WTC11 (cell line): ENCODE measurements at regions not wholly inside any gene's neighbourhood (a gene's known extent, or its start where the extent isn't known, plus 50 kb on each side); places are given as distances from the start of the nearest gene placed in this dataset.

Source experiments
- ATAC-seq: fragments of 200-7000 bp; cut with Tn5 transposase; 2 replicates; pipeline ENCODE4 v1.10.0; 2021; ENCODE audit warnings: mild to moderate bottlenecking, moderate library complexity
- CTCF ChIA-PET: fragments of 300-600 bp; sonication (Branson Sonifier 250); formaldehyde crosslinking; loops from one replicate; lab custom pipeline; 2021; ENCODE audit warnings: antibody characterized with exemption; lab: Charles Lee
- POLR2A ChIA-PET: fragments of 350-600 bp; sonication (Branson Sonifier 250); formaldehyde crosslinking; loops from one replicate; lab custom pipeline; 2021; ENCODE audit warnings: antibody characterized with exemption; lab: Charles Lee
- DNase-seq: peaks from one replicate; pipeline ENCODE4 v3.0.0; 2021; ENCODE audit warnings: low spot score
- H3K27ac Mint-ChIP-seq: 2 replicates; pipeline ENCODE4 v1.8.0; 2021; ENCODE audit warnings: mixed read lengths
- H3K27me3 Mint-ChIP-seq: 2 replicates; pipeline ENCODE4 v1.8.0; 2021; ENCODE audit warnings: low read depth, mild to moderate bottlenecking, moderate library complexity, mixed read lengths
- H3K36me3 Mint-ChIP-seq: 2 replicates; pipeline ENCODE4 v1.8.0; 2021; ENCODE audit warnings: mixed read lengths
- H3K4me1 Mint-ChIP-seq: 2 replicates; pipeline ENCODE4 v1.8.0; 2022; ENCODE audit warnings: mixed read lengths
- H3K4me3 Mint-ChIP-seq: 2 replicates; pipeline ENCODE4 v1.8.0; 2021; ENCODE audit warnings: mild to moderate bottlenecking, moderate library complexity, mixed read lengths
- H3K9me3 Mint-ChIP-seq: 2 replicates; pipeline ENCODE4 v1.8.0; 2021; ENCODE audit warnings: mixed read lengths
- CREM ChIP-seq: sonication (generic); formaldehyde crosslinking; IDR thresholded peaks from 2 replicates; pipeline ENCODE4 v1.8.1; 2022; ENCODE audit warnings: mild to moderate bottlenecking, missing genetic modification reagents, moderate library complexity
- ESRRA ChIP-seq: sonication (generic); formaldehyde crosslinking; IDR thresholded peaks from 2 replicates; pipeline ENCODE4 v1.8.1; 2022; ENCODE audit warnings: mild to moderate bottlenecking, missing genetic modification reagents, borderline replicate concordance
- FOXJ3 ChIP-seq: sonication (generic); formaldehyde crosslinking; IDR thresholded peaks from 2 replicates; pipeline ENCODE4 v1.9.0; 2021; ENCODE audit warnings: missing genetic modification reagents, mild to moderate bottlenecking, borderline replicate concordance
- IRF2 ChIP-seq: sonication (generic); formaldehyde crosslinking; IDR thresholded peaks from 2 replicates; pipeline ENCODE4 v1.8.0; 2022; ENCODE audit warnings: low read depth, missing genetic modification reagents, borderline replicate concordance
- RELA ChIP-seq: sonication (generic); formaldehyde crosslinking; IDR thresholded peaks from 2 replicates; pipeline ENCODE4 v1.8.1; 2022; ENCODE audit warnings: missing genetic modification reagents, mild to moderate bottlenecking, borderline replicate concordance
- SMAD4 ChIP-seq: sonication (generic); formaldehyde crosslinking; IDR thresholded peaks from 2 replicates; pipeline ENCODE4 v1.8.0; 2022; ENCODE audit warnings: mild to moderate bottlenecking, missing genetic modification reagents
- SOX15 ChIP-seq: fragments of 250-450 bp; sonication (Bioruptor Pico); IDR thresholded peaks from 2 replicates; pipeline ENCODE4 v1.9.0; 2021; ENCODE audit warnings: mild to moderate bottlenecking
- SP1 ChIP-seq: sonication (generic); formaldehyde crosslinking; conservative IDR thresholded peaks from 2 replicates; pipeline ENCODE4 v1.8.1; 2022; ENCODE audit warnings: missing genetic modification reagents
- TCF7 ChIP-seq: sonication (generic); formaldehyde crosslinking; IDR thresholded peaks from 2 replicates; pipeline ENCODE4 v1.8.0; 2022; ENCODE audit warnings: mild to moderate bottlenecking, low read depth, missing genetic modification reagents, moderate library complexity
- TP53 ChIP-seq: sonication (generic); formaldehyde crosslinking; IDR thresholded peaks from 2 replicates; pipeline ENCODE4 v1.8.1; 2023; ENCODE audit warnings: mild to moderate bottlenecking, missing genetic modification reagents
- ZNF232 ChIP-seq: sonication (generic); formaldehyde crosslinking; IDR thresholded peaks from 2 replicates; pipeline ENCODE4 v1.8.0; 2022; ENCODE audit warnings: mild to moderate bottlenecking, missing genetic modification reagents
- ZNF263 ChIP-seq: sonication (generic); formaldehyde crosslinking; IDR thresholded peaks from 2 replicates; pipeline ENCODE4 v1.8.1; 2022; ENCODE audit warnings: low read depth, mild to moderate bottlenecking, moderate library complexity, missing genetic modification reagents
- ZNF317 ChIP-seq: sonication (generic); formaldehyde crosslinking; IDR thresholded peaks from 2 replicates; pipeline ENCODE4 v1.8.1; 2023; ENCODE audit warnings: low read depth, mild to moderate bottlenecking, moderate library complexity, missing genetic modification reagents, borderline replicate concordance
- TF ChIP-seq, protein P1 (sequence below): sonication (generic); formaldehyde crosslinking; IDR thresholded peaks from 2 replicates; pipeline ENCODE4 v1.8.1; 2023; ENCODE audit warnings: mild to moderate bottlenecking, missing genetic modification reagents
- TF ChIP-seq, protein P2 (sequence below): fragments of 250-450 bp; sonication (Bioruptor Pico); conservative IDR thresholded peaks from 2 replicates; pipeline ENCODE4 v1.9.0; 2021; ENCODE audit warnings: mild to moderate bottlenecking
- TF ChIP-seq, protein P3 (sequence below): sonication (generic); formaldehyde crosslinking; IDR thresholded peaks from 2 replicates; pipeline ENCODE4 v1.8.1; 2022; ENCODE audit warnings: missing genetic modification reagents, borderline replicate concordance
- TF ChIP-seq, protein P4 (sequence below): sonication (generic); formaldehyde crosslinking; IDR thresholded peaks from 2 replicates; pipeline ENCODE4 v1.8.1; 2022; ENCODE audit warnings: low read depth, mild to moderate bottlenecking, moderate library complexity, missing genetic modification reagents, borderline replicate concordance
- TF ChIP-seq, protein P5 (sequence below): fragments of 250-450 bp; sonication (Bioruptor Pico); IDR thresholded peaks from 2 replicates; pipeline ENCODE4 v1.9.0; 2021; ENCODE audit warnings: mild to moderate bottlenecking, borderline replicate concordance
- TF ChIP-seq, protein P6 (sequence below): sonication (generic); formaldehyde crosslinking; IDR thresholded peaks from 2 replicates; pipeline ENCODE4 v1.8.0; 2023; ENCODE audit warnings: mild to moderate bottlenecking, missing genetic modification reagents

DNA sequence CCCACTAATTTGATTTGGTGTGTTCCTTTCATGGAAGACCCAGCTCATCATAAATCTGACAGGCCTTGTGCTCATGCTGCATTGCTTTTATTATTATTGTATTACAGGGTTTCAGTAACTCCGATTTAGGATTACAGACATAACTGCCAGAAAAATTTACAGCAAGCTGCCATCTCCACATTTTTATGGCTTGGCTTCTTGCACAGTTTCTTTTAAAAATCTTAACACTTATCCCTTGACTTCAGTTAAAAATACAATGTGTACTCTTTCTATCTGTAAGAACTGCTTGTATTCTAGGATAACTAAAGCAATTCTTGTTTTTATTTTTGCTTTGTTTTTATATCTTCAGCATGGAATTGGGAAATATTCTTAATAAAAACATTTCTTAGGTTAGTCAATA is 612.2 kb downstream of the DIPK2A start:
- ChIA-PET POLR2A (no interaction called here), CTCF (no interaction called here)
- H3K27ac Mint-ChIP-seq = no peak overlapping the region

DNA sequence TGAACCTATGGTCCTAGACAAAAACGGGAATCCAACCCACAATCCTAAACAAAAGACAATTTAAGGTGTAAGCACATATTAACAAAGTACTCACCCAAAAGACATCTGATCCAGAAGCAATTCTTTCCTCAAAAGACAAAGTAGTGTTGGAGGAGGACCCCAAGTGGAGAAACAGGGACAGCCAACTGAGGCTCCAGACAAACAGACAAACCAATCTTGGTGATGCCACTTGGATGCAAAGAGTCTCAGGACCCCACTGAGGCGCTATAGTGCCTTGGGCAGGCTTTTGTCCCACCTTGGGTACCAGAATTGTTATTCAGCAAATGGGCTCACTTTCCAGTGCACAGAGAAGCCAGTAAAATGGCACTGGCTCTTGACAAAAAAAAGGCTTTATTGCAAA is 613.8 kb downstream of the DIPK2A start:
- peaks cover 27% of the 10 kb centered on the region for H3K9me3 Mint-ChIP-seq
- H3K4me1 Mint-ChIP-seq = peaks cover 7% of the 10 kb centered on the region
- no peak overlapping the region for H3K4me3 Mint-ChIP-seq
- CTCF ChIA-PET = no interaction called here
- DNase-seq (peak; percentile 14), ATAC-seq (peak; percentile 77)
- POLR2A ChIA-PET = no interaction called here
- no peaks in the 10 kb centered on the region for H3K27me3 Mint-ChIP-seq
- no peak overlapping the region for H3K27ac Mint-ChIP-seq
- H3K36me3 Mint-ChIP-seq = peaks cover 18% of the 10 kb centered on the region
- TF ChIP-seq, protein P1, sequence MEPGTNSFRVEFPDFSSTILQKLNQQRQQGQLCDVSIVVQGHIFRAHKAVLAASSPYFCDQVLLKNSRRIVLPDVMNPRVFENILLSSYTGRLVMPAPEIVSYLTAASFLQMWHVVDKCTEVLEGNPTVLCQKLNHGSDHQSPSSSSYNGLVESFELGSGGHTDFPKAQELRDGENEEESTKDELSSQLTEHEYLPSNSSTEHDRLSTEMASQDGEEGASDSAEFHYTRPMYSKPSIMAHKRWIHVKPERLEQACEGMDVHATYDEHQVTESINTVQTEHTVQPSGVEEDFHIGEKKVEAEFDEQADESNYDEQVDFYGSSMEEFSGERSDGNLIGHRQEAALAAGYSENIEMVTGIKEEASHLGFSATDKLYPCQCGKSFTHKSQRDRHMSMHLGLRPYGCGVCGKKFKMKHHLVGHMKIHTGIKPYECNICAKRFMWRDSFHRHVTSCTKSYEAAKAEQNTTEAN (CRISPR knock-in tag) = no peak
- no peak for TF ChIP-seq ZNF263
- TF ChIP-seq ZNF317 = no peak
- TF ChIP-seq IRF2 (CRISPR knock-in tag) = no peak
- no peak for TF ChIP-seq SMAD4 (CRISPR knock-in tag)
- TF ChIP-seq CREM = no peak
- TF ChIP-seq, protein P2, sequence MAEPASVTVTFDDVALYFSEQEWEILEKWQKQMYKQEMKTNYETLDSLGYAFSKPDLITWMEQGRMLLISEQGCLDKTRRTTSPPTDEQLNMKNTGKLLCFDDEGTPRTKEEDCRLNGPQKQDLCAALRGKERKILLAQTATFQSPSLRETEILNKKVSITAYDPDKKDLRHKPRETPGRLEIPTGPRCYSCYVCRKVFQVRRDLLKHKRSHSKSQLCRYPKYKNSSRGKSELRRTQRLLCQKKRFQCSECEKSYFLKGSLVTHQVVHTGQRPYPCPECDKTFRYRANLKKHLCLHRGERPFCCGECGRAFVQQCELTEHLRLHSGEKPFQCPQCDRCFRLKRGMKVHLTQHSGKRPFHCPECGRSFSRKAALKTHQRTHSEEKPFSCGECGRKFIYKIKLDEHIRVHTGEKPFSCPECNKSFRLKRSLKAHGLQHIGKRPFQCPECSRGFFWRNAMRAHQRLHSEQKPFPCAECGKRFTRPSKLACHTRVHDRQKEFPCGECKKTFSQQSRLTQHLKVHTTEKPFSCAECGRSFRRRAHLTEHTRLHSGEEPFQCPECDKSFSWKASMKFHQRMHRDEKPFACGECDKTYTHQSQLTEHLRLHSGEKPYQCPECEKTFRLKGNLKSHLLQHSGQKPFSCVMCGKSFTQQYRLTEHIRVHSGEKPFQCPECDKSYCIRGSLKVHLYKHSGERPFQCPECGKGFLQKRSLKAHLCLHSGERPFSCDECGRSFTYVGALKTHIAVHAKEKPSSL (CRISPR knock-in tag) = no peak
- no peak for TF ChIP-seq RELA (CRISPR knock-in tag)
- TF ChIP-seq, protein P3, sequence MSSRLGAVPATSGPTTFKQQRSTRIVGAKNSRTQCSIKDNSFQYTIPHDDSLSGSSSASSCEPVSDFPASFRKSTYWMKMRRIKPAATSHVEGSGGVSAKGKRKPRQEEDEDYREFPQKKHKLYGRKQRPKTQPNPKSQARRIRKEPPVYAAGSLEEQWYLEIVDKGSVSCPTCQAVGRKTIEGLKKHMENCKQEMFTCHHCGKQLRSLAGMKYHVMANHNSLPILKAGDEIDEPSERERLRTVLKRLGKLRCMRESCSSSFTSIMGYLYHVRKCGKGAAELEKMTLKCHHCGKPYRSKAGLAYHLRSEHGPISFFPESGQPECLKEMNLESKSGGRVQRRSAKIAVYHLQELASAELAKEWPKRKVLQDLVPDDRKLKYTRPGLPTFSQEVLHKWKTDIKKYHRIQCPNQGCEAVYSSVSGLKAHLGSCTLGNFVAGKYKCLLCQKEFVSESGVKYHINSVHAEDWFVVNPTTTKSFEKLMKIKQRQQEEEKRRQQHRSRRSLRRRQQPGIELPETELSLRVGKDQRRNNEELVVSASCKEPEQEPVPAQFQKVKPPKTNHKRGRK (CRISPR knock-in tag) = no peak
- no peak for TF ChIP-seq SP1 (CRISPR knock-in tag)

More for the DNA sequence above, 612.2 kb downstream of the DIPK2A start:
- Mint-ChIP-seq H3K27me3 (no peaks in the 10 kb centered on the region), H3K9me3 (peaks cover 27% of the 10 kb centered on the region), H3K36me3 (peaks cover 18% of the 10 kb centered on the region), H3K4me3 (no peak overlapping the region), H3K4me1 (no peaks in the 10 kb centered on the region)
- ATAC-seq (no peak), DNase-seq (no peak)
- TF ChIP-seq SOX15 (CRISPR knock-in tag) (no peak), TP53 (CRISPR knock-in tag) (no peak), ESRRA (no peak), TCF7 (CRISPR knock-in tag) (no peak), ZNF232 (CRISPR knock-in tag) (no peak), FOXJ3 (CRISPR knock-in tag) (no peak)
- TF ChIP-seq, protein P4, sequence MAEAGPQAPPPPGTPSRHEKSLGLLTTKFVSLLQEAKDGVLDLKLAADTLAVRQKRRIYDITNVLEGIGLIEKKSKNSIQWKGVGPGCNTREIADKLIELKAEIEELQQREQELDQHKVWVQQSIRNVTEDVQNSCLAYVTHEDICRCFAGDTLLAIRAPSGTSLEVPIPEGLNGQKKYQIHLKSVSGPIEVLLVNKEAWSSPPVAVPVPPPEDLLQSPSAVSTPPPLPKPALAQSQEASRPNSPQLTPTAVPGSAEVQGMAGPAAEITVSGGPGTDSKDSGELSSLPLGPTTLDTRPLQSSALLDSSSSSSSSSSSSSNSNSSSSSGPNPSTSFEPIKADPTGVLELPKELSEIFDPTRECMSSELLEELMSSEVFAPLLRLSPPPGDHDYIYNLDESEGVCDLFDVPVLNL (CRISPR knock-in tag) = no peak
- TF ChIP-seq, protein P5, sequence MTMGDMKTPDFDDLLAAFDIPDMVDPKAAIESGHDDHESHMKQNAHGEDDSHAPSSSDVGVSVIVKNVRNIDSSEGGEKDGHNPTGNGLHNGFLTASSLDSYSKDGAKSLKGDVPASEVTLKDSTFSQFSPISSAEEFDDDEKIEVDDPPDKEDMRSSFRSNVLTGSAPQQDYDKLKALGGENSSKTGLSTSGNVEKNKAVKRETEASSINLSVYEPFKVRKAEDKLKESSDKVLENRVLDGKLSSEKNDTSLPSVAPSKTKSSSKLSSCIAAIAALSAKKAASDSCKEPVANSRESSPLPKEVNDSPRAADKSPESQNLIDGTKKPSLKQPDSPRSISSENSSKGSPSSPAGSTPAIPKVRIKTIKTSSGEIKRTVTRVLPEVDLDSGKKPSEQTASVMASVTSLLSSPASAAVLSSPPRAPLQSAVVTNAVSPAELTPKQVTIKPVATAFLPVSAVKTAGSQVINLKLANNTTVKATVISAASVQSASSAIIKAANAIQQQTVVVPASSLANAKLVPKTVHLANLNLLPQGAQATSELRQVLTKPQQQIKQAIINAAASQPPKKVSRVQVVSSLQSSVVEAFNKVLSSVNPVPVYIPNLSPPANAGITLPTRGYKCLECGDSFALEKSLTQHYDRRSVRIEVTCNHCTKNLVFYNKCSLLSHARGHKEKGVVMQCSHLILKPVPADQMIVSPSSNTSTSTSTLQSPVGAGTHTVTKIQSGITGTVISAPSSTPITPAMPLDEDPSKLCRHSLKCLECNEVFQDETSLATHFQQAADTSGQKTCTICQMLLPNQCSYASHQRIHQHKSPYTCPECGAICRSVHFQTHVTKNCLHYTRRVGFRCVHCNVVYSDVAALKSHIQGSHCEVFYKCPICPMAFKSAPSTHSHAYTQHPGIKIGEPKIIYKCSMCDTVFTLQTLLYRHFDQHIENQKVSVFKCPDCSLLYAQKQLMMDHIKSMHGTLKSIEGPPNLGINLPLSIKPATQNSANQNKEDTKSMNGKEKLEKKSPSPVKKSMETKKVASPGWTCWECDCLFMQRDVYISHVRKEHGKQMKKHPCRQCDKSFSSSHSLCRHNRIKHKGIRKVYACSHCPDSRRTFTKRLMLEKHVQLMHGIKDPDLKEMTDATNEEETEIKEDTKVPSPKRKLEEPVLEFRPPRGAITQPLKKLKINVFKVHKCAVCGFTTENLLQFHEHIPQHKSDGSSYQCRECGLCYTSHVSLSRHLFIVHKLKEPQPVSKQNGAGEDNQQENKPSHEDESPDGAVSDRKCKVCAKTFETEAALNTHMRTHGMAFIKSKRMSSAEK (CRISPR knock-in tag) = no peak
- TF ChIP-seq, protein P6, sequence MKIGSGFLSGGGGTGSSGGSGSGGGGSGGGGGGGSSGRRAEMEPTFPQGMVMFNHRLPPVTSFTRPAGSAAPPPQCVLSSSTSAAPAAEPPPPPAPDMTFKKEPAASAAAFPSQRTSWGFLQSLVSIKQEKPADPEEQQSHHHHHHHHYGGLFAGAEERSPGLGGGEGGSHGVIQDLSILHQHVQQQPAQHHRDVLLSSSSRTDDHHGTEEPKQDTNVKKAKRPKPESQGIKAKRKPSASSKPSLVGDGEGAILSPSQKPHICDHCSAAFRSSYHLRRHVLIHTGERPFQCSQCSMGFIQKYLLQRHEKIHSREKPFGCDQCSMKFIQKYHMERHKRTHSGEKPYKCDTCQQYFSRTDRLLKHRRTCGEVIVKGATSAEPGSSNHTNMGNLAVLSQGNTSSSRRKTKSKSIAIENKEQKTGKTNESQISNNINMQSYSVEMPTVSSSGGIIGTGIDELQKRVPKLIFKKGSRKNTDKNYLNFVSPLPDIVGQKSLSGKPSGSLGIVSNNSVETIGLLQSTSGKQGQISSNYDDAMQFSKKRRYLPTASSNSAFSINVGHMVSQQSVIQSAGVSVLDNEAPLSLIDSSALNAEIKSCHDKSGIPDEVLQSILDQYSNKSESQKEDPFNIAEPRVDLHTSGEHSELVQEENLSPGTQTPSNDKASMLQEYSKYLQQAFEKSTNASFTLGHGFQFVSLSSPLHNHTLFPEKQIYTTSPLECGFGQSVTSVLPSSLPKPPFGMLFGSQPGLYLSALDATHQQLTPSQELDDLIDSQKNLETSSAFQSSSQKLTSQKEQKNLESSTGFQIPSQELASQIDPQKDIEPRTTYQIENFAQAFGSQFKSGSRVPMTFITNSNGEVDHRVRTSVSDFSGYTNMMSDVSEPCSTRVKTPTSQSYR (CRISPR knock-in tag) = no peak
- TF ChIP-seq, protein P1 (CRISPR knock-in tag) = no peak
